ENCODE measurements at regions not wholly inside any gene's neighbourhood (a gene's known extent, or its start where the extent isn't known, plus 50 kb on each side); places are given as distances from the start of the nearest gene placed in this dataset.

- no peak for TF ChIP-seq CTCF (IDR thresholded peaks at IDR 0.05; ENCODE audit: borderline replicate concordance, insufficient read depth, low read depth, low read length)
- no peak overlapping the region for H3K4me3 ChIP-seq (ENCODE audit: low read depth, low read length)
These were observed 88.3 kb upstream of the CCDC68 start for GRCh38 chr18:55047546-55047945.

- no peak overlapping the region for H3K4me3 ChIP-seq (ENCODE audit: low read depth, low read length)
- TF ChIP-seq CTCF (IDR thresholded peaks at IDR 0.05; ENCODE audit: borderline replicate concordance, insufficient read depth, low read depth, low read length), result no peak
These were observed 82.1 kb upstream of the CCDC68 start for GRCh38 chr18:55041366-55041765.

- H3K4me3 ChIP-seq (ENCODE audit: low read depth, low read length), result no peak overlapping the region
- no peak for TF ChIP-seq CTCF (IDR thresholded peaks at IDR 0.05; ENCODE audit: borderline replicate concordance, insufficient read depth, low read depth, low read length)
These were observed 78.9 kb upstream of the CCDC68 start for GRCh38 chr18:55038162-55038561.

- no peak overlapping the region for H3K4me3 ChIP-seq (ENCODE audit: low read depth, low read length)
- no peak for TF ChIP-seq CTCF (IDR thresholded peaks at IDR 0.05; ENCODE audit: borderline replicate concordance, insufficient read depth, low read depth, low read length)
These were observed 75.5 kb upstream of the CCDC68 start for GRCh38 chr18:55034742-55035141.

GRCh38 chr18:55031979-55032378 lies 72.7 kb upstream of the CCDC68 start:
- no peak overlapping the region for H3K4me3 ChIP-seq (ENCODE audit: low read depth, low read length)
- no peak for TF ChIP-seq CTCF (IDR thresholded peaks at IDR 0.05; ENCODE audit: borderline replicate concordance, insufficient read depth, low read depth, low read length)

GRCh38 chr18:55031576-55031975 lies 72.3 kb upstream of the CCDC68 start:
- H3K4me3 ChIP-seq (ENCODE audit: low read depth, low read length), result no peak overlapping the region
- no peak for TF ChIP-seq CTCF (IDR thresholded peaks at IDR 0.05; ENCODE audit: borderline replicate concordance, insufficient read depth, low read depth, low read length)

- H3K4me3 ChIP-seq (ENCODE audit: low read depth, low read length), result no peak overlapping the region
- no peak for TF ChIP-seq CTCF (IDR thresholded peaks at IDR 0.05; ENCODE audit: borderline replicate concordance, insufficient read depth, low read depth, low read length)
These were observed 71.9 kb upstream of the CCDC68 start for GRCh38 chr18:55031164-55031563.

Data from GM12875 (cell line).